Uterus (tissue), 2 donors: ENCODE measurements at regions not wholly inside any gene's neighbourhood (a gene's known extent, or its start where the extent isn't known, plus 50 kb on each side); places are given as distances from the start of the nearest gene placed in this dataset.

Experiments used
- POLR2A ChIP-seq, 2 donors: fragments of 450-650 bp; IDR thresholded peaks; one replicate each; pipeline ENCODE4 v1.6.1; 2016; ENCODE audit warnings: antibody characterized with exemption in 2 of 2, mild to moderate bottlenecking in 1 of 2, moderate library complexity in 1 of 2
- TF ChIP-seq, protein P1 (sequence below), 4 experiments: fragments of 200-600 bp in 2 of 4; fragments of 450-650 bp in 2 of 4; sonication (generic) in 2 of 4; IDR thresholded peaks; one replicate each; pipeline ENCODE4 v1.5.1; 2016 to 2019; ENCODE audit warnings: antibody characterized with exemption in 4 of 4, mild to moderate bottlenecking in 2 of 4, moderate library complexity in 1 of 4

DNA sequence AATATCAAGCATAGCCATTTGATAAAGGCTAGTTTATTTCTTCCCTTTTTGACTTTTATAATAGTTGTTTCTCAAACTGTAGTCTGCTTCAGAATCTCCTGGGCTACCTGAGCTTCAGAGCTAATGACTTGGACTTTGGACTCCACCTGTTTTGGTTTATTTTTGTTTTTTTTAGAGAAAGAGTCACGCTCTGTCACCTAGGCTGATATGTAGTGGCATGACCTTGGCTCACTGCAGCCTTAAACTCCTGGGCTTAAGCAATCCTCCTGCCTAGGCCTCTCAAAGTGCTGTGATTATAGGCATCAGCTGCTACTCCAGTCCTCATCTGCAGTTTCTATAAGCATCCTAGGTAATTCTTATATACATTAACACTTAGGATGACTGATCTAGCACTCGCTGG is 90.5 kb downstream of the DDIT4L start:
- no peak for TF ChIP-seq POLR2A (IDR thresholded peaks at IDR 0.05)
- TF ChIP-seq, protein P1, sequence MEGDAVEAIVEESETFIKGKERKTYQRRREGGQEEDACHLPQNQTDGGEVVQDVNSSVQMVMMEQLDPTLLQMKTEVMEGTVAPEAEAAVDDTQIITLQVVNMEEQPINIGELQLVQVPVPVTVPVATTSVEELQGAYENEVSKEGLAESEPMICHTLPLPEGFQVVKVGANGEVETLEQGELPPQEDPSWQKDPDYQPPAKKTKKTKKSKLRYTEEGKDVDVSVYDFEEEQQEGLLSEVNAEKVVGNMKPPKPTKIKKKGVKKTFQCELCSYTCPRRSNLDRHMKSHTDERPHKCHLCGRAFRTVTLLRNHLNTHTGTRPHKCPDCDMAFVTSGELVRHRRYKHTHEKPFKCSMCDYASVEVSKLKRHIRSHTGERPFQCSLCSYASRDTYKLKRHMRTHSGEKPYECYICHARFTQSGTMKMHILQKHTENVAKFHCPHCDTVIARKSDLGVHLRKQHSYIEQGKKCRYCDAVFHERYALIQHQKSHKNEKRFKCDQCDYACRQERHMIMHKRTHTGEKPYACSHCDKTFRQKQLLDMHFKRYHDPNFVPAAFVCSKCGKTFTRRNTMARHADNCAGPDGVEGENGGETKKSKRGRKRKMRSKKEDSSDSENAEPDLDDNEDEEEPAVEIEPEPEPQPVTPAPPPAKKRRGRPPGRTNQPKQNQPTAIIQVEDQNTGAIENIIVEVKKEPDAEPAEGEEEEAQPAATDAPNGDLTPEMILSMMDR (IDR thresholded peaks at IDR 0.05), result no peak
